DOHH2 (cell line): ENCODE measurements at regions not wholly inside any gene's neighbourhood (a gene's known extent, or its start where the extent isn't known, plus 50 kb on each side); places are given as distances from the start of the nearest gene placed in this dataset.

Experiments used
- H3F3A ChIP-seq: fragments of 200-600 bp; sonication (generic), shearing (Covaris generic); 2 replicates; pipeline ENCODE4 v1.6.0; 2016; ENCODE audit warnings: antibody characterized with exemption, mild to moderate bottlenecking; ENCODE audit not compliant: control insufficient read depth, insufficient read depth
- H3K27ac ChIP-seq: fragments of 200-600 bp; sonication (generic); 2 replicates; pipeline ENCODE4 v1.5.1; 2014; ENCODE audit warnings: low read depth, mild to moderate bottlenecking, low read length, moderate library complexity
- H3K27me3 ChIP-seq: fragments of 200-600 bp; sonication (generic); 2 replicates; pipeline ENCODE4 v1.6.1; 2014; ENCODE audit warnings: mild to moderate bottlenecking, low read length, mixed read lengths; ENCODE audit not compliant: control insufficient read depth
- H3K36me3 ChIP-seq: fragments of 200-600 bp; sonication (generic); 2 replicates; pipeline ENCODE4 v1.6.1; 2014; ENCODE audit warnings: mild to moderate bottlenecking, low read length, moderate library complexity, mixed read lengths; ENCODE audit not compliant: control insufficient read depth
- H3K4me1 ChIP-seq: fragments of 200-600 bp; sonication (generic); 2 replicates; pipeline ENCODE4 v1.6.1; 2014; ENCODE audit warnings: mild to moderate bottlenecking, low read length, mixed read lengths; ENCODE audit not compliant: control insufficient read depth
- H3K4me2 ChIP-seq: fragments of 200-600 bp; sonication (generic); 2 replicates; pipeline ENCODE4 v1.6.0; 2014; ENCODE audit warnings: mild to moderate bottlenecking, low read length, moderate library complexity
- H3K4me3 ChIP-seq: fragments of 200-600 bp; sonication (generic); 2 replicates; pipeline ENCODE4 v1.5.1; 2014; ENCODE audit warnings: mild to moderate bottlenecking, low read length, mixed read lengths
- H3K79me2 ChIP-seq: fragments of 200-600 bp; sonication (generic); 2 replicates; pipeline ENCODE4 v1.6.1; 2014; ENCODE audit warnings: mild to moderate bottlenecking, low read length, mixed read lengths; ENCODE audit not compliant: control insufficient read depth
- H3K9me2 ChIP-seq: fragments of 200-600 bp; sonication (generic); replicated peaks from 2 replicates; pipeline ENCODE4 v1.6.1; 2014; ENCODE audit warnings: mild to moderate bottlenecking, low read length, mixed read lengths; ENCODE audit not compliant: control insufficient read depth
- H3K9me3 ChIP-seq: fragments of 200-600 bp; sonication (generic); 2 replicates; pipeline ENCODE4 v1.6.1; 2014; ENCODE audit warnings: antibody characterized with exemption, low read length, mixed read lengths; ENCODE audit not compliant: control insufficient read depth, insufficient read depth
- H4K20me1 ChIP-seq: fragments of 200-600 bp; sonication (generic); 2 replicates; pipeline ENCODE4 v1.6.0; 2014; ENCODE audit warnings: low read depth, mild to moderate bottlenecking, antibody characterized with exemption, low read length, moderate library complexity; ENCODE audit not compliant: control insufficient read depth, insufficient read depth
- CTCF ChIP-seq: fragments of 200-600 bp; sonication (generic); IDR thresholded peaks from one replicate; pipeline ENCODE4 v1.5.1; 2014; ENCODE audit warnings: antibody characterized with exemption, mild to moderate bottlenecking, low read depth, low read length; ENCODE audit not compliant: poor library complexity, severe bottlenecking
- EZH2phosphoT487 ChIP-seq: fragments of 200-600 bp; sonication (generic); IDR thresholded peaks from 2 replicates; pipeline ENCODE4 v1.6.1; 2017; ENCODE audit warnings: borderline replicate concordance, mild to moderate bottlenecking, antibody characterized with exemption, low read length, moderate library complexity, mixed read lengths

DNA sequence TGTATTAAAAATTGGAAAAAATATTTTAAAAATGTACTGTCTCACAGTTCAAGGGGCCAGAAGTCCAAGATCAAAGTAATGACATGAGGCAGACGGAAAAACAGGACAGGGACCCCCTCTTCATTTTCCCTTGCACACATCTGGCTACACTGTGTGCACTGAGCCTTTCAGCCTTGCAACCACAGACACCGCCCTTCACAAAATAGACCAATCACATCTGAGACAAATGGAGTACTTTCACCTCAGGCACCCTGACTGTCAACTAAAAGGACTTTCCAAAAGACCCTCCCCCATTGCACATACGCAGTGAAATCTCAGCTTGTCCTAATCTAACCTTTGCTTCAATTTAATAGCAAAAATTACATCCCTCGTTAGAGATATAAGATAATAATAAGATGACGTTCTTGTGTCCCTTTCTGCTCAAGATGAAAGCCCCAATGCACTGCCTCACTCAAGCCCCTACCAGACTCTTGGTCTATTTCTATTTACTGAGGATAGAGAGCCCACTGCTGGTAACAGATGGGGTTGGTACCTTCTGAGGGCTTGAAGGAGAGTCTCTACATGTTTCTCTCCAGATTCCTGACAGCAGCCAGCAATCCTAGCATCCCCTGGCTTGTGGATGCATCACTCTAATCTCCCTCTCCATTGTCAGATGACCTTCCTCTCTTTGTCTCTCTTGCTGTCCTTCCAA is 514.8 kb upstream of the ADAMTS16 start:
- Histone ChIP-seq H3K79me2 (no peaks in the 10 kb centered on the region), H3K4me2 (no peak overlapping the region), H3K36me3 (no peaks in the 10 kb centered on the region), H3F3A (no peaks in the 10 kb centered on the region), H4K20me1 (no peaks in the 10 kb centered on the region), H3K27ac (no peak overlapping the region), H3K4me1 (no peaks in the 10 kb centered on the region), H3K9me3 (no peaks in the 10 kb centered on the region; the same call in 1 of the 2 replicates), H3K9me2 (no peaks in the 10 kb centered on the region), H3K27me3 (no peaks in the 10 kb centered on the region), H3K4me3 (no peak overlapping the region)
- TF ChIP-seq EZH2phosphoT487: no peak
- TF ChIP-seq CTCF: no peak

- no peaks in the 10 kb centered on the region for H3K9me2 ChIP-seq
- peaks cover 5% of the 10 kb centered on the region; the same call in 1 of the 2 replicates for H3K9me3 ChIP-seq
- no peak overlapping the region for H3K27ac ChIP-seq
- H3K4me3 ChIP-seq: no peak overlapping the region
- H3K36me3 ChIP-seq: no peaks in the 10 kb centered on the region
- H3K4me2 ChIP-seq: no peak overlapping the region
- no peaks in the 10 kb centered on the region for H3K27me3 ChIP-seq
- TF ChIP-seq CTCF (no peak), EZH2phosphoT487 (no peak)
- no peaks in the 10 kb centered on the region for H3F3A ChIP-seq
- H3K4me1 ChIP-seq: no peaks in the 10 kb centered on the region
- H4K20me1 ChIP-seq: no peaks in the 10 kb centered on the region
- no peaks in the 10 kb centered on the region for H3K79me2 ChIP-seq
Observed at GRCh38 chr5:4627131-4627530, 513.0 kb upstream of the ADAMTS16 start.

DNA sequence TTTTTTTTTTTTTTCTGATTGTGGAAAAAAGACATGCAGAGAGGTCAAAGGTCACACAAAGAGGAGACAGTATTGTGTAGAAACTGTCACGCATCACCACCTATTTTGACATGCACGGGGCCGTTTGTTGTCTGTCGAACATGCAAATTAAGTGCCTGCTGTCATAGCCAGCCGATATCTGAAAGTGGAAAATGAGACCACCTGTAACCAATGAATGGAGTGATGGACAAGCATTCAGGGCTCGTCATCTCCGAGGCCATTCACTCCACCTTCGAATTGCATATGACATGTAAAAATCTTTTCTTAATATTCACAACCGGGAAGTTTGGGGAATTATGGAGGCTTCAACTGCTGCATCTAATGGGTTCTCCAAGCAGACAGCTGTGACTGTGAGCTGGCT is 512.2 kb upstream of the ADAMTS16 start:
- Histone ChIP-seq H3K4me3 (no peak overlapping the region), H3K4me2 (no peak overlapping the region), H4K20me1 (no peaks in the 10 kb centered on the region), H3K9me2 (no peaks in the 10 kb centered on the region), H3K79me2 (no peaks in the 10 kb centered on the region), H3K4me1 (no peaks in the 10 kb centered on the region), H3K36me3 (no peaks in the 10 kb centered on the region), H3K27me3 (no peaks in the 10 kb centered on the region), H3K9me3 (peaks cover 5% of the 10 kb centered on the region; the same call in 1 of the 2 replicates), H3F3A (no peaks in the 10 kb centered on the region), H3K27ac (no peak overlapping the region)
- TF ChIP-seq CTCF (no peak), EZH2phosphoT487 (no peak)
